ENCODE measurements at regions not wholly inside any gene's neighbourhood (a gene's known extent, or its start where the extent isn't known, plus 50 kb on each side); places are given as distances from the start of the nearest gene placed in this dataset.

DNA sequence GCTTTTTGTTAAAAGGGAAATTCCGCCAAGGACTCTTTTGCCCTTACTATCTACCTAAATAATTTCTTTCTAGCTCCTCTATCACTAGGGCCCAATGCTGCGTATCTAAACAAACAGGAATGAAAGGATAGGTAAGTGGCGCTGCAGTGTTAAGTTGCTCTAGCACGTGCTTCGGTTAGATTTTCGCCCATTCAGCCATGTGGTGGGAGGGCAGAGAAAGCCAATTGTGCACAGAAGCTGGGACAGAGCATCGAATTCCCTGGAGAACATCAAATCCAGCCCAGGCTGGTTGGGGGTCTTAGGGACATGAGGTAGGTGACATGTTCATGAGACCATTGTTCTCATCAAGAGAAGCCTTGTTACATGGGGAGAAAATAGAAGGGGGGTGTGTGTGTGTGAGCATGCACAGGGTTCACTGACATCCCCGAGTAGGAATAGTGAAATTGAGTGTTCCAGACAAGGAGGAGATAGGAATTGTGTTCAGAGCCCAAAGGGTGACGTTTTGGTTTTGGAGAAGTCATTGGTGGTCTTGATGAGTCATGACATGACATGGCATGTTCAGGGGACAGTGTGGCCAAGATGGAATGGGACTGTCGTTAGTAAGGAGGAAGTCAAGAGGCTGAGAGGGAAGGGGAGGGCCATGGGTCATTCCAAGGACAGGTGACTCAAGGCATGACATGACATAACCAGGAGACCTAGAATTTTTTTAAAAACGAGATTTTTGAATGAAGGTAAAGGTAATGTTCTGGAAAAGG lies 107.1 kb downstream of the TLR5 start:
- no peak overlapping the region for H3K27ac ChIP-seq
- intact Hi-C loops (cut with DNase I): no loop called here
- TF ChIP-seq POLR2A (IDR thresholded peaks at IDR 0.05): no peak
- TF ChIP-seq, protein P1, sequence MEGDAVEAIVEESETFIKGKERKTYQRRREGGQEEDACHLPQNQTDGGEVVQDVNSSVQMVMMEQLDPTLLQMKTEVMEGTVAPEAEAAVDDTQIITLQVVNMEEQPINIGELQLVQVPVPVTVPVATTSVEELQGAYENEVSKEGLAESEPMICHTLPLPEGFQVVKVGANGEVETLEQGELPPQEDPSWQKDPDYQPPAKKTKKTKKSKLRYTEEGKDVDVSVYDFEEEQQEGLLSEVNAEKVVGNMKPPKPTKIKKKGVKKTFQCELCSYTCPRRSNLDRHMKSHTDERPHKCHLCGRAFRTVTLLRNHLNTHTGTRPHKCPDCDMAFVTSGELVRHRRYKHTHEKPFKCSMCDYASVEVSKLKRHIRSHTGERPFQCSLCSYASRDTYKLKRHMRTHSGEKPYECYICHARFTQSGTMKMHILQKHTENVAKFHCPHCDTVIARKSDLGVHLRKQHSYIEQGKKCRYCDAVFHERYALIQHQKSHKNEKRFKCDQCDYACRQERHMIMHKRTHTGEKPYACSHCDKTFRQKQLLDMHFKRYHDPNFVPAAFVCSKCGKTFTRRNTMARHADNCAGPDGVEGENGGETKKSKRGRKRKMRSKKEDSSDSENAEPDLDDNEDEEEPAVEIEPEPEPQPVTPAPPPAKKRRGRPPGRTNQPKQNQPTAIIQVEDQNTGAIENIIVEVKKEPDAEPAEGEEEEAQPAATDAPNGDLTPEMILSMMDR (IDR thresholded peaks at IDR 0.05): no peak
- H3K36me3 ChIP-seq: no peaks in the 10 kb centered on the region
- H3K9me3 ChIP-seq: no peaks in the 10 kb centered on the region
- peaks cover 2 to 21% of the 10 kb centered on the region in 2 donors for H3K4me1 ChIP-seq
- H3K27me3 ChIP-seq: no peaks in the 10 kb centered on the region
- peak in 1 of 2 donors; percentile 22 for DNase-seq
- H3K4me3 ChIP-seq (replicated peaks in 1 of 3): no peak overlapping the region
- WGBS, 2 donors: 57 to 71% methylated on average over 11 of the region's 11 CpGs

DNA sequence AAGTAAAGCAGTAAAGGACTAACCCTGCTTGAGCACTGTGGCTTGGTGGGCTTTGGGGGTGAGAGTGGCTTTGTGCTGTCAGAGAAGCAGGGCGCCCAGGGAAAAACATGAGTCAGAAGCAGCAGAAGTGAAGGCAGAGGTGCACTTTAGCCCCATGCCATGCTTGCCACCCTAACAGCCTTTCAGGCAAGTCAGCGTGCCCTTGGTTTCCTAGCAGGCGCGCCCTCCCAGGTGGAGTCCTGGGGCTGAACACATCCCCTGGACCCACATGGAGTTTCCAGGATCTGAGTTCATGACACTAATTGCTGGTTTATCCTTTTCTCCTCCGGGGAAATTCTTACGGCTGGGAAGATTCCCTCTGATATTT lies 106.6 kb downstream of the TLR5 start:
- intact Hi-C loops (cut with DNase I): no loop called here
- Histone ChIP-seq H3K9me3 (no peaks in the 10 kb centered on the region), H3K4me3 (replicated peaks in 1 of 3) (no peak overlapping the region), H3K36me3 (no peaks in the 10 kb centered on the region), H3K4me1 (peaks cover 7 to 25% of the 10 kb centered on the region in 2 donors), H3K27me3 (no peaks in the 10 kb centered on the region), H3K27ac (no peak overlapping the region)
- 92 to 98% methylated on average over 6 of the region's 6 CpGs for WGBS, 2 donors
- DNase-seq: no peak
- no peak for TF ChIP-seq POLR2A (IDR thresholded peaks at IDR 0.05)
- TF ChIP-seq, protein P1 (IDR thresholded peaks at IDR 0.05): no peak

DNA sequence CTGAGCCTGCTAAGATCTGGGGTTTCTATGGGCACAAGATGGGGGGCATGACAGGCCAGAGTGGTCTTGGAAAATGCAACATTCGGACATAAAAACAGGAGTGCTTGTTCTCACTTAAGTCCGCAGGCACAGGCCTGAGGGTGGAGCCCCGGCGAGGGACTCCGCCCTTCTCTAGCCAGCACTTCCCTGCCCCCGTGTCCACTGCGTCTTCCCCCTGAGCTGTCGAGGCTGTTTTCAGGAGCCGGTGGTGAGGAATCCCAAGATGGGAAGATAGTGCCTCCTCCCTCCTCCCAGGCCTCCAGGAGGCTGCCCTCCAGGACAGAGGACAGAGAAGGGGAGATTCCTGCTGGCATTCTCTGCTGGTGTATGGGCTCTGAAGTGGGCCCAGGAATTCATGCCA lies 105.2 kb downstream of the TLR5 start:
- Histone ChIP-seq H3K4me1 (peaks cover 12 to 31% of the 10 kb centered on the region in 2 donors), H3K27ac (no peak overlapping the region), H3K27me3 (no peaks in the 10 kb centered on the region), H3K4me3 (replicated peaks in 1 of 3) (no peak overlapping the region), H3K9me3 (no peaks in the 10 kb centered on the region), H3K36me3 (no peaks in the 10 kb centered on the region)
- WGBS, 2 donors: 79% methylated on average over 9 of the region's 9 CpGs
- no peak for DNase-seq
- intact Hi-C loops (cut with DNase I): no loop called here
- no peak for TF ChIP-seq POLR2A (IDR thresholded peaks at IDR 0.05)
- TF ChIP-seq, protein P1 (IDR thresholded peaks at IDR 0.05): no peak

DNA sequence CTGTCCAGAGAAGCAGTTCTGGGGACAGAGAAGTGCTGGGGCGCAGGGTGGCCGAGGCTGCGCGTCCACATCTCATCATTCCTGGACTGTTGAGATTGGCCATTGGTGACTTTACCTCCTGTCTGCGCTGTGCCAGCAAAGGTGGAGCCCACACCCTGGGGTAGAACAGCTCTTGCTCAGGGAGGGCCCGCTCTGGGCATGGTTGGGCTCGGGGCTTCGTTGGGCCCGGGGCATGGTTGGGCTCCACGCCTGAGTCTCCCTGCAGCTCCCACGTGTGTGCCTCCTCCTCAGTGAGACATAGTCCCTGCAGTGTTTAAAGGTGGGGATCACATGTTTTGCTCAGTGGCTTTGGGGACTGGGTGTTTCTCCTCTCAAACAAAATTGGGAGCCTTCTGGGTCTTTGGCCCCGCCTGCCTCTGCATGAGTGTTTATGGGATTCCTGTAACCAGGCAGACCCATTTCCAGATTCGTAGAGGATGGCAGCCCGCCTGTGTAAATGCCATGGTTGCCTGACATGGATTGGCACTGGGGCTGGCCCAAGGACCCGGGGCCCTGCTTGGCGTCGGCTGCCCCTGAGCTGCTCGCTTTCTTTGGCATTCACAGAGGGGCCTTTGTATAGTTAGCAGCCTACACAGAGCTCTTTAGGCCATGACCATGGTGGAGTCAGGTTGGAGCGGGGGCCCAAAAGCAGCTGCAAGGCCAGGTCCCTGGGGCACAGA lies 104.6 kb downstream of the TLR5 start:
- no peaks in the 10 kb centered on the region for H3K9me3 ChIP-seq
- H3K36me3 ChIP-seq: no peaks in the 10 kb centered on the region
- 91 to 94% methylated on average over 11 to 13 of the region's 19 CpGs for WGBS, 2 donors
- no peak overlapping the region for H3K27ac ChIP-seq
- no peak overlapping the region for H3K4me3 ChIP-seq (replicated peaks in 1 of 3)
- no peak for TF ChIP-seq POLR2A (IDR thresholded peaks at IDR 0.05)
- TF ChIP-seq, protein P1 (IDR thresholded peaks at IDR 0.05): no peak
- H3K4me1 ChIP-seq: peaks cover 12 to 31% of the 10 kb centered on the region in 2 donors
- no peak for DNase-seq
- intact Hi-C loops (cut with DNase I): no loop called here
- H3K27me3 ChIP-seq: no peaks in the 10 kb centered on the region

DNA sequence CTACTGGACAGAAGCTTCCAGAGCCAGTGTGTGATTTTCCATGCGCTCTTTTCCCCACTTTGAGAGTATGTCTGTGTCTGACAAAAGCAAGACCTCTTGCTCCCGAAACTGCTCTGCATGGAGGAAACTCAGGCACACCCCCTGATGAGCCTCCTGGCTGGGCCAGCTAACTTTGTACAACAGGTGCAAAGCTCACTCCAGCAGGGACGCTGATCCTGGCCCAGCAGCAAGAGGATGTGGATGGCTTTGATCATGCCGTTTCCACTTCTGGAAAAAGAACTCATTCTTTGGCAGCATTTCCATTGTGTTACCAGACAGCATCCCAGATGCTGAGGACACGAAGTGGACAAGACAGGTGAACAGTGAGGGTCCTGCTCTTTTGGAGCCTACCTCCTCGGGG lies 103.1 kb downstream of the TLR5 start:
- peak in 1 of 2 donors; percentile 37 for DNase-seq
- Histone ChIP-seq H3K4me3 (replicated peaks in 1 of 3) (no peak overlapping the region), H3K27me3 (no peaks in the 10 kb centered on the region), H3K27ac (peak overlapping the region in 1 of 3 donors; percentile 74), H3K9me3 (no peaks in the 10 kb centered on the region), H3K4me1 (peaks cover 12 to 27% of the 10 kb centered on the region in 2 donors), H3K36me3 (no peaks in the 10 kb centered on the region)
- WGBS, 2 donors: 50 to 53% methylated on average over 6 of the region's 6 CpGs
- TF ChIP-seq, protein P1 (IDR thresholded peaks at IDR 0.05): no peak
- TF ChIP-seq POLR2A (IDR thresholded peaks at IDR 0.05): no peak
- intact Hi-C loops (cut with DNase I): no loop called here

Measured in thyroid gland (tissue), 4 donors.